GM23338 (cell line): ENCODE measurements at regions not wholly inside any gene's neighbourhood (a gene's known extent, or its start where the extent isn't known, plus 50 kb on each side); places are given as distances from the start of the nearest gene placed in this dataset.

Experiments used
- ATAC-seq: fragments of 200-7000 bp; cut with Tn5 transposase; 3 replicates; pipeline ENCODE4 v1.9.1; 2020
- DNase-seq: peaks from one replicate; pipeline ENCODE4 v3.0.0-alpha.2; 2015; ENCODE audit warnings: low spot score
- H2AFZ ChIP-seq: fragments of 200-600 bp; sonication (generic); 2 replicates; pipeline ENCODE4 v1.8.0; 2016; ENCODE audit warnings: antibody characterized with exemption, mild to moderate bottlenecking, moderate library complexity
- H3F3A ChIP-seq: fragments of 200-600 bp; sonication (generic); replicated peaks from 2 replicates; pipeline ENCODE4 v1.8.0; 2017; ENCODE audit warnings: antibody characterized with exemption, mixed run types, low read depth
- H3K27ac ChIP-seq: fragments of 200-600 bp; sonication (generic); 2 replicates; pipeline ENCODE4 v1.6.1; 2016; ENCODE audit warnings: low read depth
- H3K27me3 ChIP-seq: fragments of 200-600 bp; sonication (generic); 2 replicates; pipeline ENCODE4 v1.8.0; 2016; ENCODE audit warnings: mild to moderate bottlenecking, mixed run types, moderate library complexity; ENCODE audit not compliant: insufficient read depth
- H3K36me3 ChIP-seq: fragments of 200-600 bp; sonication (generic); 2 replicates; pipeline ENCODE4 v1.8.0; 2016; ENCODE audit warnings: mild to moderate bottlenecking; ENCODE audit not compliant: insufficient read depth
- H3K4me1 ChIP-seq: fragments of 200-600 bp; sonication (generic); 2 replicates; pipeline ENCODE4 v1.8.0; 2016; ENCODE audit warnings: mild to moderate bottlenecking, moderate library complexity; ENCODE audit not compliant: insufficient read depth
- H3K4me2 ChIP-seq: fragments of 200-600 bp; sonication (generic); 2 replicates; pipeline ENCODE4 v1.7.1; 2017; ENCODE audit warnings: mixed run types
- H3K4me3 ChIP-seq: fragments of 200-600 bp; sonication (generic); 2 replicates; pipeline ENCODE4 v1.6.1; 2016; ENCODE audit warnings: mixed run types
- H3K79me2 ChIP-seq: fragments of 200-600 bp; sonication (generic); replicated peaks from 2 replicates; pipeline ENCODE4 v1.8.0; 2017; ENCODE audit warnings: mild to moderate bottlenecking; ENCODE audit not compliant: insufficient read depth
- H3K9me2 ChIP-seq: fragments of 200-600 bp; sonication (generic); 2 replicates; pipeline ENCODE4 v1.8.0; 2017; ENCODE audit not compliant: insufficient read depth
- H4K20me1 ChIP-seq: fragments of 200-600 bp; sonication (generic); replicated peaks from 2 replicates; pipeline ENCODE4 v1.8.0; 2017; ENCODE audit warnings: mild to moderate bottlenecking; ENCODE audit not compliant: insufficient read depth
- H3K27ac Mint-ChIP-seq: 2 replicates; pipeline ENCODE4 v1.8.0; 2020; ENCODE audit warnings: inconsistent platforms, mild to moderate bottlenecking, moderate library complexity, mixed read lengths
- H3K27me3 Mint-ChIP-seq: 3 replicates; pipeline ENCODE4 v1.8.0; 2022; ENCODE audit warnings: low read depth, mild to moderate bottlenecking, moderate library complexity, mixed read lengths, inconsistent platforms; ENCODE audit not compliant: insufficient read depth, poor library complexity
- H3K36me3 Mint-ChIP-seq: 3 replicates; pipeline ENCODE4 v1.8.0; 2021; ENCODE audit warnings: low read depth, mild to moderate bottlenecking, inconsistent platforms, moderate library complexity, mixed read lengths
- H3K4me1 Mint-ChIP-seq: 3 replicates; pipeline ENCODE4 v1.8.0; 2020; ENCODE audit warnings: mild to moderate bottlenecking, inconsistent platforms, mixed read lengths
- H3K4me3 Mint-ChIP-seq: 3 replicates; pipeline ENCODE4 v1.8.0; 2021; ENCODE audit warnings: moderate library complexity, mild to moderate bottlenecking, inconsistent platforms, mixed read lengths
- H3K9me3 Mint-ChIP-seq: 3 replicates; pipeline ENCODE4 v1.8.0; 2020; ENCODE audit warnings: moderate library complexity, mild to moderate bottlenecking, inconsistent platforms, mixed read lengths
- CREB1 ChIP-seq: fragments of 250-450 bp; sonication (Bioruptor Pico); IDR thresholded peaks from 2 replicates; pipeline ENCODE4 v1.5.0; 2020; ENCODE audit warnings: low read depth, mild to moderate bottlenecking, moderate library complexity
- ETS1 ChIP-seq: IDR thresholded peaks from 2 replicates; pipeline ENCODE4 v1.6.1; 2016; ENCODE audit warnings: antibody characterized with exemption
- EZH2 ChIP-seq: fragments of 200-600 bp; sonication (generic); IDR thresholded peaks from one replicate; pipeline ENCODE4 v1.8.0; 2017; ENCODE audit warnings: antibody characterized with exemption, mild to moderate bottlenecking, low read depth; ENCODE audit not compliant: unreplicated experiment
- EZH2phosphoT487 ChIP-seq: fragments of 200-600 bp; sonication (generic); IDR thresholded peaks from one replicate; pipeline ENCODE4 v1.8.1; 2018; ENCODE audit warnings: antibody characterized with exemption; ENCODE audit not compliant: unreplicated experiment
- JUNB ChIP-seq: IDR thresholded peaks from one replicate; pipeline ENCODE4 v1.6.1; 2016; ENCODE audit warnings: antibody characterized with exemption; ENCODE audit not compliant: unreplicated experiment
- NANOG ChIP-seq: IDR thresholded peaks from 2 replicates; pipeline ENCODE4 v1.6.1; 2016; ENCODE audit warnings: antibody characterized with exemption, borderline replicate concordance
- POLR2AphosphoS5 ChIP-seq: IDR thresholded peaks from 2 replicates; pipeline ENCODE4 v1.6.1; 2016; ENCODE audit warnings: antibody characterized with exemption, low read depth
- ZNF331 ChIP-seq: fragments of 250-450 bp; sonication (Bioruptor Pico); IDR thresholded peaks from 2 replicates; pipeline ENCODE4 v1.5.0; 2020; ENCODE audit warnings: low read depth, mild to moderate bottlenecking, moderate library complexity
- TF ChIP-seq, protein P1 (sequence below), 2 experiments: fragments of 200-600 bp in 1 of 2; sonication (generic) in 1 of 2; conservative IDR thresholded peaks; 2 replicates each; pipeline versions ENCODE4 v1.5.1 to v1.6.1; 2016 to 2017; ENCODE audit warnings: antibody characterized with exemption in 2 of 2, low read depth in 2 of 2, mild to moderate bottlenecking in 2 of 2, moderate library complexity in 1 of 2
- TF ChIP-seq, protein P2 (sequence below): fragments of 250-450 bp; sonication (Bioruptor Pico); IDR thresholded peaks from 2 replicates; pipeline ENCODE4 v1.5.0; 2020; ENCODE audit warnings: mild to moderate bottlenecking, moderate library complexity

- no peaks in the 10 kb centered on the region for H3K79me2 ChIP-seq
- H3K4me1 ChIP-seq = no peaks in the 10 kb centered on the region; the same call in 1 of the 2 replicates
- no peaks in the 10 kb centered on the region for H4K20me1 ChIP-seq
- no peak overlapping the region for H3K27ac ChIP-seq
- no peak overlapping the region for H3K4me3 ChIP-seq
- H3K36me3 Mint-ChIP-seq = no peaks in the 10 kb centered on the region
- H3F3A ChIP-seq = no peaks in the 10 kb centered on the region
- H2AFZ ChIP-seq = no peak overlapping the region
- H3K36me3 ChIP-seq = no peaks in the 10 kb centered on the region
- H3K4me2 ChIP-seq = no peak overlapping the region
- no peaks in the 10 kb centered on the region for H3K9me3 Mint-ChIP-seq
- H3K4me1 Mint-ChIP-seq = peaks cover 3% of the 10 kb centered on the region; the same call in 2 of the 3 replicates
- no peak overlapping the region for H3K4me3 Mint-ChIP-seq
- TF ChIP-seq, protein P1, sequence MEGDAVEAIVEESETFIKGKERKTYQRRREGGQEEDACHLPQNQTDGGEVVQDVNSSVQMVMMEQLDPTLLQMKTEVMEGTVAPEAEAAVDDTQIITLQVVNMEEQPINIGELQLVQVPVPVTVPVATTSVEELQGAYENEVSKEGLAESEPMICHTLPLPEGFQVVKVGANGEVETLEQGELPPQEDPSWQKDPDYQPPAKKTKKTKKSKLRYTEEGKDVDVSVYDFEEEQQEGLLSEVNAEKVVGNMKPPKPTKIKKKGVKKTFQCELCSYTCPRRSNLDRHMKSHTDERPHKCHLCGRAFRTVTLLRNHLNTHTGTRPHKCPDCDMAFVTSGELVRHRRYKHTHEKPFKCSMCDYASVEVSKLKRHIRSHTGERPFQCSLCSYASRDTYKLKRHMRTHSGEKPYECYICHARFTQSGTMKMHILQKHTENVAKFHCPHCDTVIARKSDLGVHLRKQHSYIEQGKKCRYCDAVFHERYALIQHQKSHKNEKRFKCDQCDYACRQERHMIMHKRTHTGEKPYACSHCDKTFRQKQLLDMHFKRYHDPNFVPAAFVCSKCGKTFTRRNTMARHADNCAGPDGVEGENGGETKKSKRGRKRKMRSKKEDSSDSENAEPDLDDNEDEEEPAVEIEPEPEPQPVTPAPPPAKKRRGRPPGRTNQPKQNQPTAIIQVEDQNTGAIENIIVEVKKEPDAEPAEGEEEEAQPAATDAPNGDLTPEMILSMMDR (conservative IDR thresholded peaks at IDR 0.05; ENCODE audit: low read depth in 2 of 2) = no peak
- TF ChIP-seq JUNB (no peak), ETS1 (no peak), CREB1 (CRISPR knock-in tag) (no peak), EZH2 (no peak), NANOG (no peak), EZH2phosphoT487 (no peak), POLR2AphosphoS5 (no peak), ZNF331 (CRISPR knock-in tag) (no peak)
- TF ChIP-seq, protein P2, sequence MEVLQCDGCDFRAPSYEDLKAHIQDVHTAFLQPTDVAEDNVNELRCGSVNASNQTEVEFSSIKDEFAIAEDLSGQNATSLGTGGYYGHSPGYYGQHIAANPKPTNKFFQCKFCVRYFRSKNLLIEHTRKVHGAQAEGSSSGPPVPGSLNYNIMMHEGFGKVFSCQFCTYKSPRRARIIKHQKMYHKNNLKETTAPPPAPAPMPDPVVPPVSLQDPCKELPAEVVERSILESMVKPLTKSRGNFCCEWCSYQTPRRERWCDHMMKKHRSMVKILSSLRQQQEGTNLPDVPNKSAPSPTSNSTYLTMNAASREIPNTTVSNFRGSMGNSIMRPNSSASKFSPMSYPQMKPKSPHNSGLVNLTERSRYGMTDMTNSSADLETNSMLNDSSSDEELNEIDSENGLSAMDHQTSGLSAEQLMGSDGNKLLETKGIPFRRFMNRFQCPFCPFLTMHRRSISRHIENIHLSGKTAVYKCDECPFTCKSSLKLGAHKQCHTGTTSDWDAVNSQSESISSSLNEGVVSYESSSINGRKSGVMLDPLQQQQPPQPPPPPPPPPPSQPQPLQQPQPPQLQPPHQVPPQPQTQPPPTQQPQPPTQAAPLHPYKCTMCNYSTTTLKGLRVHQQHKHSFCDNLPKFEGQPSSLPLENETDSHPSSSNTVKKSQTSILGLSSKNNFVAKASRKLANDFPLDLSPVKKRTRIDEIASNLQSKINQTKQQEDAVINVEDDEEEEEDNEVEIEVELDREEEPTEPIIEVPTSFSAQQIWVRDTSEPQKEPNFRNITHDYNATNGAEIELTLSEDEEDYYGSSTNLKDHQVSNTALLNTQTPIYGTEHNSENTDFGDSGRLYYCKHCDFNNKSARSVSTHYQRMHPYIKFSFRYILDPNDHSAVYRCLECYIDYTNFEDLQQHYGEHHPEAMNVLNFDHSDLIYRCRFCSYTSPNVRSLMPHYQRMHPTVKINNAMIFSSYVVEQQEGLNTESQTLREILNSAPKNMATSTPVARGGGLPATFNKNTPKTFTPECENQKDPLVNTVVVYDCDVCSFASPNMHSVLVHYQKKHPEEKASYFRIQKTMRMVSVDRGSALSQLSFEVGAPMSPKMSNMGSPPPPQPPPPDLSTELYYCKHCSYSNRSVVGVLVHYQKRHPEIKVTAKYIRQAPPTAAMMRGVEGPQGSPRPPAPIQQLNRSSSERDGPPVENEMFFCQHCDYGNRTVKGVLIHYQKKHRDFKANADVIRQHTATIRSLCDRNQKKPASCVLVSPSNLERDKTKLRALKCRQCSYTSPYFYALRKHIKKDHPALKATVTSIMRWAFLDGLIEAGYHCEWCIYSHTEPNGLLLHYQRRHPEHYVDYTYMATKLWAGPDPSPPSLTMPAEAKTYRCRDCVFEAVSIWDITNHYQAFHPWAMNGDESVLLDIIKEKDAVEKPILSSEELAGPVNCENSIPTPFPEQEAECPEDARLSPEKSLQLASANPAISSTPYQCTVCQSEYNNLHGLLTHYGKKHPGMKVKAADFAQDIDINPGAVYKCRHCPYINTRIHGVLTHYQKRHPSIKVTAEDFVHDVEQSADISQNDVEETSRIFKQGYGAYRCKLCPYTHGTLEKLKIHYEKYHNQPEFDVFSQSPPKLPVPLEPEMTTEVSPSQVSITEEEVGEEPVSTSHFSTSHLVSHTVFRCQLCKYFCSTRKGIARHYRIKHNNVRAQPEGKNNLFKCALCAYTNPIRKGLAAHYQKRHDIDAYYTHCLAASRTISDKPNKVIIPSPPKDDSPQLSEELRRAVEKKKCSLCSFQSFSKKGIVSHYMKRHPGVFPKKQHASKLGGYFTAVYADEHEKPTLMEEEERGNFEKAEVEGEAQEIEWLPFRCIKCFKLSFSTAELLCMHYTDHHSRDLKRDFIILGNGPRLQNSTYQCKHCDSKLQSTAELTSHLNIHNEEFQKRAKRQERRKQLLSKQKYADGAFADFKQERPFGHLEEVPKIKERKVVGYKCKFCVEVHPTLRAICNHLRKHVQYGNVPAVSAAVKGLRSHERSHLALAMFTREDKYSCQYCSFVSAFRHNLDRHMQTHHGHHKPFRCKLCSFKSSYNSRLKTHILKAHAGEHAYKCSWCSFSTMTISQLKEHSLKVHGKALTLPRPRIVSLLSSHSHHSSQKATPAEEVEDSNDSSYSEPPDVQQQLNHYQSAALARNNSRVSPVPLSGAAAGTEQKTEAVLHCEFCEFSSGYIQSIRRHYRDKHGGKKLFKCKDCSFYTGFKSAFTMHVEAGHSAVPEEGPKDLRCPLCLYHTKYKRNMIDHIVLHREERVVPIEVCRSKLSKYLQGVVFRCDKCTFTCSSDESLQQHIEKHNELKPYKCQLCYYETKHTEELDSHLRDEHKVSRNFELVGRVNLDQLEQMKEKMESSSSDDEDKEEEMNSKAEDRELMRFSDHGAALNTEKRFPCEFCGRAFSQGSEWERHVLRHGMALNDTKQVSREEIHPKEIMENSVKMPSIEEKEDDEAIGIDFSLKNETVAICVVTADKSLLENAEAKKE (CRISPR knock-in tag) = no peak
- no peaks in the 10 kb centered on the region for H3K27me3 ChIP-seq
- no peak overlapping the region for H3K27ac Mint-ChIP-seq
- no peak for DNase-seq
- no peaks in the 10 kb centered on the region for H3K9me2 ChIP-seq
- ATAC-seq = no peak
- H3K27me3 Mint-ChIP-seq = peaks cover 3% of the 10 kb centered on the region
These were observed 73.3 kb upstream of the NFASC start for GRCh38 chr1:204797401-204797800.
